Esophagus muscularis mucosa (tissue), 3 donors: ENCODE measurements at regions not wholly inside any gene's neighbourhood (a gene's known extent, or its start where the extent isn't known, plus 50 kb on each side); places are given as distances from the start of the nearest gene placed in this dataset.
"Not testable (repeated sequence)": the region's sequence is repeated elsewhere in the genome, so short reads cannot be mapped to it uniquely, and the experiment has no call there.

Source experiments
- CTCF ChIP-seq, 3 experiments: fragments of 200-600 bp in 2 of 3; fragments of 450-650 bp in 1 of 3; sonication (generic) in 2 of 3; IDR thresholded peaks; one replicate each; pipeline ENCODE4 v1.5.1; 2017 to 2019; ENCODE audit warnings: antibody characterized with exemption in 3 of 3, mild to moderate bottlenecking in 2 of 3, moderate library complexity in 1 of 3
- POLR2A ChIP-seq: fragments of 450-650 bp; IDR thresholded peaks from one replicate; pipeline ENCODE4 v1.6.1; 2017; ENCODE audit warnings: antibody characterized with exemption, moderate library complexity, mild to moderate bottlenecking, low read depth

- not testable (repeated sequence) for TF ChIP-seq POLR2A; CTCF (IDR thresholded peaks at IDR 0.05)
Observed at GRCh38 chr7:66490979-66491378, 137.7 kb upstream of the KCTD7 start.
